ENCODE measurements at regions not wholly inside any gene's neighbourhood (a gene's known extent, or its start where the extent isn't known, plus 50 kb on each side); places are given as distances from the start of the nearest gene placed in this dataset.

DNA sequence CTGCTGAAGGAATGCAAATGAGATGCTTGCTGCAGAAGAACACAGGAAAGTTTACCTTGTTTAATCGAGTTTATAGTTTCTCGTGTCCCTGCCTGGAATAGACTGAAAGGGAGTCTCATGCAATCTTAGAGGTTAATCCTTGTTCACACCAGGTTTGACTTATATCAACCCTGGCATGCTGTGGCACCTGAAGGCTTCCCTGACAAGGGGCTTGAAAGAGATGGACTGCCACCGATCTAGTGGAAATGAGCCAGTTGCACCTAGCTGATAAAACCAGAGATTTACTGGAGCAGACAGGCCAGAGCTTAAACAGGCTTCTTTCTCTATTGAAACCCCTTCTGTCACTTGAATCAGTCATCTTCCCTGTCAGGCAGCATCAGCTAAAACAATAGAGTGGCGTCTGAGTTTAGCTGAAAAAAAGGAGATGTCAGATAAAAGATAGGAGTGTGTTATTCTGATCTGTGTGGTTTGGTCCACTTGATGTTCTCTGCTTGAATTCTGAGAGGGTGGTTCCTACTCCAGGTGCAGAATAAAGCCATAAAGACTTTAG lies 349.7 kb downstream of the RWDD3 start:
- no peaks in the 10 kb centered on the region for H3K27me3 ChIP-seq (ENCODE audit: insufficient read depth, low read length)
- H3K36me3 ChIP-seq (ENCODE audit: insufficient read depth, low read length), result no peaks in the 10 kb centered on the region
- no peak for DNase-seq (ENCODE audit: insufficient read length, low spot score, missing footprints)
- no peak overlapping the region for H3K4me3 ChIP-seq (ENCODE audit: insufficient read depth, low read length)
- no peaks in the 10 kb centered on the region for H3K9me3 ChIP-seq (ENCODE audit: low read depth, low read length)
- TF ChIP-seq, protein P1, sequence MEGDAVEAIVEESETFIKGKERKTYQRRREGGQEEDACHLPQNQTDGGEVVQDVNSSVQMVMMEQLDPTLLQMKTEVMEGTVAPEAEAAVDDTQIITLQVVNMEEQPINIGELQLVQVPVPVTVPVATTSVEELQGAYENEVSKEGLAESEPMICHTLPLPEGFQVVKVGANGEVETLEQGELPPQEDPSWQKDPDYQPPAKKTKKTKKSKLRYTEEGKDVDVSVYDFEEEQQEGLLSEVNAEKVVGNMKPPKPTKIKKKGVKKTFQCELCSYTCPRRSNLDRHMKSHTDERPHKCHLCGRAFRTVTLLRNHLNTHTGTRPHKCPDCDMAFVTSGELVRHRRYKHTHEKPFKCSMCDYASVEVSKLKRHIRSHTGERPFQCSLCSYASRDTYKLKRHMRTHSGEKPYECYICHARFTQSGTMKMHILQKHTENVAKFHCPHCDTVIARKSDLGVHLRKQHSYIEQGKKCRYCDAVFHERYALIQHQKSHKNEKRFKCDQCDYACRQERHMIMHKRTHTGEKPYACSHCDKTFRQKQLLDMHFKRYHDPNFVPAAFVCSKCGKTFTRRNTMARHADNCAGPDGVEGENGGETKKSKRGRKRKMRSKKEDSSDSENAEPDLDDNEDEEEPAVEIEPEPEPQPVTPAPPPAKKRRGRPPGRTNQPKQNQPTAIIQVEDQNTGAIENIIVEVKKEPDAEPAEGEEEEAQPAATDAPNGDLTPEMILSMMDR (IDR thresholded peaks at IDR 0.05; ENCODE audit: extremely low read depth, low read depth, low read length), result no peak
- H3K4me1 ChIP-seq (ENCODE audit: insufficient read depth, low read length), result no peaks in the 10 kb centered on the region
- no peak overlapping the region for H3K4me2 ChIP-seq (ENCODE audit: insufficient read depth, low read length)
- no peak overlapping the region for H3K27ac ChIP-seq (ENCODE audit: low read depth, low read length)
- H3K79me2 ChIP-seq (ENCODE audit: insufficient read depth, low read length), result no peaks in the 10 kb centered on the region
- no peaks in the 10 kb centered on the region for H4K20me1 ChIP-seq (ENCODE audit: insufficient read depth, low read length)
- H2AFZ ChIP-seq (ENCODE audit: low read length), result no peak overlapping the region

DNA sequence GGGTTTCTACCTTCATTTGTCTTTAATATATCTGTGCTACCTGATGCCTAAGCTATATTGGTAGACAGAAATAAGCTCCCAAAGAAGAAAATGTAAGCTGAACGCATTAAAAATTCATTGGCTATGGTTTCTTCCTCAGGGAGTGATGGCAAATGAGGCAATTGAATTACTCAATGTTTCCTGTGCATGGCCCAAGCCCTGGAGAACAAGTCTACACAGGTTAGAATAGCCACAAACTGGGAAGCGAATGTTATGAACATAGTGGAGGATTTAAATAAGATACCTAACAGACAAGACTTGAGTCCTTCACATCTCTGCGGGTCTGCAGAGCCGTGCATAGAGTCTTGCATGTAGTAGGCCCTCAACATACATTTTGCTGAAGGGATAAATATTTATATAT lies 350.3 kb downstream of the RWDD3 start:
- Histone ChIP-seq H2AFZ (ENCODE audit: low read length) (no peak overlapping the region), H4K20me1 (ENCODE audit: insufficient read depth, low read length) (no peaks in the 10 kb centered on the region), H3K27ac (ENCODE audit: low read depth, low read length) (no peak overlapping the region), H3K4me3 (ENCODE audit: insufficient read depth, low read length) (no peak overlapping the region), H3K36me3 (ENCODE audit: insufficient read depth, low read length) (no peaks in the 10 kb centered on the region), H3K79me2 (ENCODE audit: insufficient read depth, low read length) (no peaks in the 10 kb centered on the region), H3K4me2 (ENCODE audit: insufficient read depth, low read length) (no peak overlapping the region), H3K4me1 (ENCODE audit: insufficient read depth, low read length) (no peaks in the 10 kb centered on the region), H3K27me3 (ENCODE audit: insufficient read depth, low read length) (no peaks in the 10 kb centered on the region), H3K9me3 (ENCODE audit: low read depth, low read length) (no peaks in the 10 kb centered on the region)
- DNase-seq (ENCODE audit: insufficient read length, low spot score, missing footprints), result no peak
- TF ChIP-seq, protein P1 (IDR thresholded peaks at IDR 0.05; ENCODE audit: extremely low read depth, low read depth, low read length), result no peak

DNA sequence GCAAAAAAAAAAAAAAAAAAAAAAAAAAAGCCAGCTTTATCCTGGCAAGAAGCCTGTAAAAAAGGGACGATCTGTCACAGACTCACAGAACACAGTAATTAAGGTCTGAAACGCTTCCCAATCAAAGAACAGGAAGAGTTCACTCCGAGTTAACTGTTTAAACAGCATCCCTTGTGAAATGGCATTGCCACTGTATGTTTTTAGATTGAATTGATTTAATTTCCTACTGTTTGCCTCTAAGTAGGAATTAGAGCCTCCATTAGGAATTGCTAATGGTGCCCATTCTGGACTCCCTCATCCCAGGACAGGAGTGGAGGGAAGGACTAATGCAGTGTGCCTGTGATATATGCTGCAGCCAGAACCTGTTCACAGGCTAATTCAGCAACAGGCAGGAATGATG lies 370.8 kb downstream of the RWDD3 start:
- Histone ChIP-seq H4K20me1 (ENCODE audit: insufficient read depth, low read length) (no peaks in the 10 kb centered on the region), H3K9me3 (ENCODE audit: low read depth, low read length) (no peaks in the 10 kb centered on the region), H2AFZ (ENCODE audit: low read length) (no peak overlapping the region), H3K36me3 (ENCODE audit: insufficient read depth, low read length) (no peaks in the 10 kb centered on the region), H3K79me2 (ENCODE audit: insufficient read depth, low read length) (no peaks in the 10 kb centered on the region), H3K4me1 (ENCODE audit: insufficient read depth, low read length) (no peaks in the 10 kb centered on the region), H3K27me3 (ENCODE audit: insufficient read depth, low read length) (no peaks in the 10 kb centered on the region), H3K27ac (ENCODE audit: low read depth, low read length) (no peak overlapping the region), H3K4me2 (ENCODE audit: insufficient read depth, low read length) (no peak overlapping the region), H3K4me3 (ENCODE audit: insufficient read depth, low read length) (no peak overlapping the region)
- TF ChIP-seq, protein P1 (IDR thresholded peaks at IDR 0.05; ENCODE audit: extremely low read depth, low read depth, low read length), result no peak
- no peak for DNase-seq (ENCODE audit: insufficient read length, low spot score, missing footprints)

- TF ChIP-seq, protein P1 (IDR thresholded peaks at IDR 0.05; ENCODE audit: extremely low read depth, low read depth, low read length), result no peak
- Histone ChIP-seq H3K4me2 (ENCODE audit: insufficient read depth, low read length) (no peak overlapping the region), H3K9me3 (ENCODE audit: low read depth, low read length) (no peaks in the 10 kb centered on the region)
Observed at GRCh38 chr1:95614197-95614596, 380.2 kb downstream of the RWDD3 start.

More at GRCh38 chr1:95614197-95614596, 380.2 kb downstream of the RWDD3 start:
- Histone ChIP-seq H2AFZ (ENCODE audit: low read length) (no peak overlapping the region), H4K20me1 (ENCODE audit: insufficient read depth, low read length) (no peaks in the 10 kb centered on the region), H3K4me1 (ENCODE audit: insufficient read depth, low read length) (no peaks in the 10 kb centered on the region), H3K27me3 (ENCODE audit: insufficient read depth, low read length) (no peaks in the 10 kb centered on the region), H3K27ac (ENCODE audit: low read depth, low read length) (no peak overlapping the region), H3K79me2 (ENCODE audit: insufficient read depth, low read length) (no peaks in the 10 kb centered on the region), H3K4me3 (ENCODE audit: insufficient read depth, low read length) (no peak overlapping the region), H3K36me3 (ENCODE audit: insufficient read depth, low read length) (no peaks in the 10 kb centered on the region)
- DNase-seq (ENCODE audit: insufficient read length, low spot score, missing footprints), result no peak
